PC-9 (cell line): ENCODE measurements at regions not wholly inside any gene's neighbourhood (a gene's known extent, or its start where the extent isn't known, plus 50 kb on each side); places are given as distances from the start of the nearest gene placed in this dataset.

Experiments used
- CTCF ChIP-seq: fragments of 200-600 bp; sonication (generic); conservative IDR thresholded peaks from 2 replicates; pipeline ENCODE4 v1.6.1; 2017; ENCODE audit warnings: mixed run types, antibody characterized with exemption, mild to moderate bottlenecking, moderate library complexity
- EZH2 ChIP-seq: fragments of 200-600 bp; sonication (generic); IDR thresholded peaks from 2 replicates; pipeline ENCODE4 v1.8.0; 2017; ENCODE audit warnings: antibody characterized with exemption, low read depth

- TF ChIP-seq CTCF, result no peak
- TF ChIP-seq EZH2, result no peak
Measured at GRCh38 chr11:45075952-45076351, 70.5 kb upstream of the PRDM11 start.
